ENCODE measurements at regions not wholly inside any gene's neighbourhood (a gene's known extent, or its start where the extent isn't known, plus 50 kb on each side); places are given as distances from the start of the nearest gene placed in this dataset. TPM values are rescaled to one million over a fixed set of nuclear protein-coding genes. Genes with fewer than 3 reads are reported as not detected.

DNA sequence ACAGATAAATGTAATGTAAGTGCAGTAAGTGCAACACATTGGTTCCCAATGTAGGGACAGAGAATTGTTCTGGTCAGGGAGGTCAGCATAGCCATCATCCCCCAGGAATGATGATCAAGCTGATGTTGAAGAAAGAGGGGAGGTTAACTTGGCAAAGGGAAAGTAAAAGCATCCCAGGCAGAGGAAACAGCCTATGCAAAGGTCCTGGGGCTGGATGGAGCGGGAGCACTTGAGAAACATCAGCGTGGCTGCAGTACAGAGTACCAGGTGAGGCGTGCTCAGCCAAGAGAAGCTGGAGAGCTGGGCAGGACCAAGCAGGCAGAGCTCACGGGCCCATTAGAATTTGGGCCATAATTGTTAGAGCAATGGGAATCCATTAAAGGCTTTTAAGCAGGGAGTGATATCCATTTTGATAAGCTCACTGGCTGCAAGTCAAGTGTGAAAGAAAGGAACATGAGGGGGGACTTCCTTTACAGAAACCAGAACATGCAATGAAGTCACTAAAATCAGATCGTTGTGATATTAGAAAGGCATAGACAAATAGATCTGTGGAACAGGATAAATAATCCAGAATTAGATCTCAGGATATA lies 50.1 kb upstream of the HAND1 start:
- H3K36me3 ChIP-seq (ENCODE audit: control insufficient read depth in 3 of 3, insufficient read depth in 3 of 3, low read length in 3 of 3) = no peaks in the 10 kb centered on the region
- peaks cover 0 to 4% (median 3%) of the 10 kb centered on the region in 3 donors for H3K27me3 ChIP-seq (ENCODE audit: control insufficient read depth in 3 of 3, insufficient read depth in 3 of 3, low read length in 3 of 3)
- no peak overlapping the region for H3K27ac ChIP-seq (ENCODE audit: low read depth, low read length)
- no peak overlapping the region for H3K9ac ChIP-seq (ENCODE audit: low read depth in 1 of 3, low read length in 3 of 3)
- H3K9me3 ChIP-seq (ENCODE audit: control insufficient read depth in 3 of 3, low read length in 3 of 3) = no peaks in the 10 kb centered on the region
- no peak overlapping the region for H3K4me3 ChIP-seq (ENCODE audit: low read length in 3 of 3)
- peaks cover 7 to 9% (median 8%) of the 10 kb centered on the region in 3 donors for H3K4me1 ChIP-seq (ENCODE audit: control insufficient read depth in 3 of 3, insufficient read depth in 3 of 3, low read length in 3 of 3)

Small RNAs in the stretch of these regions (small RNA-seq; reads per million reads assigned to genes)
- 0.12 reads per million for gene MIR1303
- not detected for gene MIR3141
